IMR-90 (cell line): ENCODE measurements at regions not wholly inside any gene's neighbourhood (a gene's known extent, or its start where the extent isn't known, plus 50 kb on each side); places are given as distances from the start of the nearest gene placed in this dataset.

Source experiments
- ATAC-seq: fragments of 200-7000 bp; cut with Tn5 transposase; 2 replicates; pipeline ENCODE4 v1.9.1; 2020; ENCODE audit warnings: low read depth, mild to moderate bottlenecking, moderate library complexity
- BruUV-seq: library from RNA; stranded (reverse); fragments of 400-500 nt; replicated peaks from 2 replicates; lab custom pipeline; 2021; lab: Mats Ljungman, UMichigan
- CTCF ChIA-PET: fragments of 300-600 bp; formaldehyde crosslinking; extraction: SDS; loops from one replicate; lab custom pipeline; 2021; ENCODE audit warnings: antibody characterized with exemption; lab: Yijun Ruan, JAX
- POLR2A ChIA-PET: fragments of 300-600 bp; sonication (Branson Sonifier 250); formaldehyde crosslinking; loops from one replicate; lab custom pipeline; 2022; ENCODE audit warnings: antibody characterized with exemption; ENCODE audit not compliant: unreplicated experiment; lab: Charles Lee
- DNase-seq: peaks from one replicate; pipeline ENCODE4 v3.0.0; 2013
- H2AFZ ChIP-seq: replicated peaks from 2 replicates; pipeline ENCODE3; 2013; ENCODE audit warnings: low read length, mild to moderate bottlenecking; ENCODE audit not compliant: poor library complexity
- H2AK5ac ChIP-seq: 2 replicates; pipeline ENCODE4 v1.6.1; 2013; ENCODE audit warnings: low read depth, low read length, inconsistent platforms
- H2AK9ac ChIP-seq: replicated peaks from 2 replicates; pipeline ENCODE3; 2013; ENCODE audit warnings: mild to moderate bottlenecking, low read depth, low read length, moderate library complexity; ENCODE audit not compliant: poor library complexity
- H2BK120ac ChIP-seq: 2 replicates; pipeline ENCODE4 v1.6.1; 2013; ENCODE audit warnings: low read depth, low read length, inconsistent platforms
- H2BK15ac ChIP-seq: 3 replicates; pipeline ENCODE4 v1.6.1; 2013; ENCODE audit warnings: low read depth, low read length, inconsistent platforms
- H2BK20ac ChIP-seq: 2 replicates; pipeline ENCODE4 v1.6.1; 2013; ENCODE audit warnings: low read depth, mild to moderate bottlenecking, inconsistent platforms, low read length, moderate library complexity
- H2BK5ac ChIP-seq: 2 replicates; pipeline ENCODE4 v1.6.1; 2013; ENCODE audit warnings: mild to moderate bottlenecking, low read depth, low read length, inconsistent platforms; ENCODE audit not compliant: poor library complexity, severe bottlenecking
- H3K14ac ChIP-seq: replicated peaks from 2 replicates; pipeline ENCODE4 v1.6.1; 2013; ENCODE audit warnings: low read depth, low read length, inconsistent platforms
- H3K18ac ChIP-seq: 2 replicates; pipeline ENCODE4 v1.6.1; 2013; ENCODE audit warnings: low read depth, low read length, control low read depth
- H3K23ac ChIP-seq: 2 replicates; pipeline ENCODE4 v1.6.1; 2013; ENCODE audit warnings: low read depth, low read length, inconsistent platforms
- H3K27ac ChIP-seq: 2 replicates; pipeline ENCODE4 v1.5.1; 2013; ENCODE audit warnings: mild to moderate bottlenecking, control low read depth, low read length; ENCODE audit not compliant: insufficient read depth
- H3K27me3 ChIP-seq: 2 replicates; pipeline ENCODE4 v1.6.1; 2013; ENCODE audit warnings: low read length; ENCODE audit not compliant: control insufficient read depth, insufficient read depth
- H3K36me3 ChIP-seq: 2 replicates; pipeline ENCODE4 v1.6.1; 2013; ENCODE audit warnings: low read length, mixed read lengths; ENCODE audit not compliant: control insufficient read depth, insufficient read depth
- H3K4ac ChIP-seq: 2 replicates; pipeline ENCODE4 v1.6.1; 2013; ENCODE audit warnings: low read depth, low read length, inconsistent platforms
- H3K4me1 ChIP-seq: 2 replicates; pipeline ENCODE4 v1.6.1; 2013; ENCODE audit warnings: low read length, mixed read lengths; ENCODE audit not compliant: control insufficient read depth, insufficient read depth
- H3K4me2 ChIP-seq: 2 replicates; pipeline ENCODE4 v1.6.1; 2013; ENCODE audit warnings: low read depth, mild to moderate bottlenecking, control low read depth, low read length, moderate library complexity
- H3K4me3 ChIP-seq: 2 replicates; pipeline ENCODE4 v1.5.1; 2013; ENCODE audit warnings: low read depth, mild to moderate bottlenecking, control low read depth, low read length, moderate library complexity; ENCODE audit not compliant: insufficient read depth
- H3K56ac ChIP-seq: 2 replicates; pipeline ENCODE4 v1.6.1; 2013; ENCODE audit warnings: low read length, inconsistent platforms; ENCODE audit not compliant: insufficient read depth; ENCODE audit errors: extremely low read depth
- H3K79me1 ChIP-seq, 2 experiments: 2 replicates each; pipeline ENCODE4 v1.6.1; 2013; ENCODE audit warnings: low read length in 2 of 2, inconsistent platforms in 1 of 2, low read depth in 1 of 2
- H3K9ac ChIP-seq: 2 replicates; pipeline ENCODE4 v1.6.1; 2013; ENCODE audit warnings: low read depth, low read length, control low read depth
- H3K9me1 ChIP-seq: 2 replicates; pipeline ENCODE4 v1.6.1; 2013; ENCODE audit warnings: low read length, inconsistent platforms; ENCODE audit not compliant: insufficient read depth
- H3K9me3 ChIP-seq: 2 replicates; pipeline ENCODE4 v1.6.1; 2013; ENCODE audit warnings: low read length; ENCODE audit not compliant: control insufficient read depth, insufficient read depth
- H4K20me1 ChIP-seq: 2 replicates; pipeline ENCODE4 v1.6.1; 2013; ENCODE audit warnings: low read length, inconsistent platforms; ENCODE audit not compliant: insufficient read depth
- H4K5ac ChIP-seq: 2 replicates; pipeline ENCODE4 v1.6.1; 2013; ENCODE audit warnings: mild to moderate bottlenecking, low read depth, low read length, control low read depth
- H4K8ac ChIP-seq, 2 experiments: 2 replicates each; pipeline ENCODE4 v1.6.1; 2013; ENCODE audit warnings: low read depth in 2 of 2, low read length in 2 of 2, control low read depth in 1 of 2, inconsistent platforms in 1 of 2
- H4K91ac ChIP-seq: 2 replicates; pipeline ENCODE4 v1.6.1; 2013; ENCODE audit warnings: low read depth, low read length, inconsistent platforms; ENCODE audit not compliant: insufficient read depth
- MAZ ChIP-seq: IDR thresholded peaks from 2 replicates; pipeline ENCODE4 v1.6.1; 2012; ENCODE audit warnings: low read depth, mild to moderate bottlenecking, low read length, improper control_type of control experiment, moderate library complexity, borderline replicate concordance
- MXI1 ChIP-seq: IDR thresholded peaks from 2 replicates; pipeline ENCODE4 v1.6.1; 2012; ENCODE audit warnings: low read depth, mild to moderate bottlenecking, low read length, moderate library complexity, borderline replicate concordance
- NFE2L2 ChIP-seq: fragments of 150-350 bp; IDR thresholded peaks from 2 replicates; pipeline ENCODE4 v1.6.1; 2016; ENCODE audit warnings: low read depth, mild to moderate bottlenecking, low read length
- POLR2A ChIP-seq: IDR thresholded peaks from 2 replicates; pipeline ENCODE4 v1.6.1; 2012; ENCODE audit warnings: mild to moderate bottlenecking, low read depth, low read length
- RCOR1 ChIP-seq: IDR thresholded peaks from 2 replicates; pipeline ENCODE4 v1.6.1; 2012; ENCODE audit warnings: mild to moderate bottlenecking, low read length, improper control_type of control experiment; ENCODE audit not compliant: insufficient replicate concordance
- RFX5 ChIP-seq: IDR thresholded peaks from 2 replicates; pipeline ENCODE4 v1.8.0; 2012; ENCODE audit warnings: low read depth, mild to moderate bottlenecking, low read length, moderate library complexity
- SMC3 ChIP-seq: fragments of 150-350 bp; IDR thresholded peaks from 2 replicates; pipeline ENCODE4 v1.6.1; 2016; ENCODE audit warnings: low read depth, mild to moderate bottlenecking, antibody characterized with exemption, low read length, moderate library complexity
- WGBS, 2 experiments: methylation state at CpG; one replicate each; pipeline versions ENCODE4 v1.1.5 to v1.1.7; 2013; ENCODE audit warnings: missing lambda C conversion rate in 2 of 2; ENCODE audit not compliant: insufficient read length in 1 of 2; ENCODE audit errors: extremely low coverage in 2 of 2; 5-methylcytosine and 5-hydroxymethylcytosine counted together
- dilution Hi-C: fragments of 300-500 bp; cut with HindIII; formaldehyde crosslinking; loops from one replicate; pipeline ENCODE4 v1.14.3; 2018; ENCODE audit warnings: low sequenced_read_pairs; ENCODE audit not compliant: unreplicated experiment
- in situ Hi-C: fragments of 300-500 bp; cut with MboI; formaldehyde crosslinking; loops from 3 replicates; pipeline ENCODE4 v1.14.3; 2019; ENCODE audit warnings: low sequenced_read_pairs, inconsistent platforms, mixed read lengths
- intact Hi-C: fragments of 100-400 bp; cut with micrococcal nuclease; formaldehyde crosslinking; loops from 2 replicates; pipeline ENCODE4 v1.10.0; 2022
- TF ChIP-seq, protein P1 (sequence below): fragments of 150-350 bp; IDR thresholded peaks from 2 replicates; pipeline ENCODE4 v1.6.1; 2017; ENCODE audit warnings: mild to moderate bottlenecking, antibody characterized with exemption, low read length, low read depth
- TF ChIP-seq, protein P2 (sequence below): conservative IDR thresholded peaks from 2 replicates; pipeline ENCODE4 v1.5.1; 2012; ENCODE audit warnings: mild to moderate bottlenecking, low read depth, low read length, improper control_type of control experiment

DNA sequence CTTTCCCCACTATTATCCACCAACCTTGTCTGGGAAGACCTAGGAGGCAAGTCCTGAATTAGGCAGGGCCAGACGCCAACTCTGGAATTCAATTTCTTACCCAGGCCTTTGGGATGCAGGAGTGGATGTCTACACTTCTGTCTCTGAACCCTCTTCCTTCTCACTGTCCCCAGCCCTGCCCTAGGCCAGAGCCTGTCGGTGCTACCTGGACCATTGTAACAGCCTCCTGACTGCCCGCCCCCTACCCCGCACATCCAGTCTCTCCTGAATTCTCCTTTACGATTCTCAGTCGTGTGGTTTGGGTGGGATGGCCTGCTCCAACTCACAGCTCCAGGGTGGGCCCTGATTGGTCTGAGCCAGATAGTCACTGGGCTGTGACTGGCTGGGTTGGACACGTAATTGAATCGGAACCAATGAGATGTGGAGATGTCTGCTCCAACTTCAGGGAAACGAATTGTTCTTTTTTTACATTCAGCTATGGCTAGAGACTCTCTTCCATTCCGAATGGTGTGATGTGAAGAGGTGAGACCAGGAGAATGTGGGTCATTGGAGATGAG lies 304.6 kb downstream of the PTPRU start:
- Histone ChIP-seq H3K18ac (no peak overlapping the region), H3K56ac (no peak overlapping the region), H3K4me2 (no peak overlapping the region), H3K9me1 (no peaks in the 10 kb centered on the region; the same call in 1 of the 2 replicates), H3K14ac (no peak overlapping the region), H3K23ac (no peak overlapping the region), H2AK5ac (no peak overlapping the region), H3K4me3 (no peak overlapping the region), H4K20me1 (no peaks in the 10 kb centered on the region), H2AFZ (no peak overlapping the region), H2BK5ac (no peak overlapping the region), H2BK15ac (no peak overlapping the region), H3K27ac (no peak overlapping the region), H2BK120ac (no peak overlapping the region), H3K79me1 (no peaks in the 10 kb centered on the region), H3K4ac (no peak overlapping the region), H4K8ac (no peak overlapping the region), H2AK9ac (no peak overlapping the region), H3K9ac (no peak overlapping the region), H2BK20ac (no peak overlapping the region), H4K5ac (no peak overlapping the region), H4K91ac (no peak overlapping the region), H3K27me3 (no peaks in the 10 kb centered on the region; the same call in 1 of the 2 replicates), H3K36me3 (no peaks in the 10 kb centered on the region), H3K9me3 (no peaks in the 10 kb centered on the region), H3K4me1 (no peaks in the 10 kb centered on the region)
- DNase-seq (no peak), ATAC-seq (no peak)
- intact Hi-C loops (no loop called here), dilution Hi-C loops (no loop called here), in situ Hi-C loops (no loop called here)
- CTCF ChIA-PET, result no interaction called here
- no peak for TF ChIP-seq MXI1
- TF ChIP-seq, protein P1, sequence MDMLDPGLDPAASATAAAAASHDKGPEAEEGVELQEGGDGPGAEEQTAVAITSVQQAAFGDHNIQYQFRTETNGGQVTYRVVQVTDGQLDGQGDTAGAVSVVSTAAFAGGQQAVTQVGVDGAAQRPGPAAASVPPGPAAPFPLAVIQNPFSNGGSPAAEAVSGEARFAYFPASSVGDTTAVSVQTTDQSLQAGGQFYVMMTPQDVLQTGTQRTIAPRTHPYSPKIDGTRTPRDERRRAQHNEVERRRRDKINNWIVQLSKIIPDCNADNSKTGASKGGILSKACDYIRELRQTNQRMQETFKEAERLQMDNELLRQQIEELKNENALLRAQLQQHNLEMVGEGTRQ, result no peak
- no peak for TF ChIP-seq POLR2A
- TF ChIP-seq RFX5, result no peak
- no peak for TF ChIP-seq NFE2L2
- TF ChIP-seq RCOR1, result no peak
- no peak for TF ChIP-seq MAZ
- no peak for TF ChIP-seq SMC3
- TF ChIP-seq, protein P2, sequence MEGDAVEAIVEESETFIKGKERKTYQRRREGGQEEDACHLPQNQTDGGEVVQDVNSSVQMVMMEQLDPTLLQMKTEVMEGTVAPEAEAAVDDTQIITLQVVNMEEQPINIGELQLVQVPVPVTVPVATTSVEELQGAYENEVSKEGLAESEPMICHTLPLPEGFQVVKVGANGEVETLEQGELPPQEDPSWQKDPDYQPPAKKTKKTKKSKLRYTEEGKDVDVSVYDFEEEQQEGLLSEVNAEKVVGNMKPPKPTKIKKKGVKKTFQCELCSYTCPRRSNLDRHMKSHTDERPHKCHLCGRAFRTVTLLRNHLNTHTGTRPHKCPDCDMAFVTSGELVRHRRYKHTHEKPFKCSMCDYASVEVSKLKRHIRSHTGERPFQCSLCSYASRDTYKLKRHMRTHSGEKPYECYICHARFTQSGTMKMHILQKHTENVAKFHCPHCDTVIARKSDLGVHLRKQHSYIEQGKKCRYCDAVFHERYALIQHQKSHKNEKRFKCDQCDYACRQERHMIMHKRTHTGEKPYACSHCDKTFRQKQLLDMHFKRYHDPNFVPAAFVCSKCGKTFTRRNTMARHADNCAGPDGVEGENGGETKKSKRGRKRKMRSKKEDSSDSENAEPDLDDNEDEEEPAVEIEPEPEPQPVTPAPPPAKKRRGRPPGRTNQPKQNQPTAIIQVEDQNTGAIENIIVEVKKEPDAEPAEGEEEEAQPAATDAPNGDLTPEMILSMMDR, result no peak
- POLR2A ChIA-PET, result no interaction called here
- WGBS, 2 experiments, result no CpG with 5 or more reads among the region's 10 CpGs
- BruUV-seq, result no TSS peak
